GM21515 (cell line): ENCODE measurements at regions not wholly inside any gene's neighbourhood (a gene's known extent, or its start where the extent isn't known, plus 50 kb on each side); places are given as distances from the start of the nearest gene placed in this dataset.

Experiments used
- ATAC-seq: cut with Tn5 transposase; IDR thresholded peaks from one replicate; pipeline ENCODE4 v1.9.1; 2021; ENCODE audit not compliant: unreplicated experiment

- ATAC-seq, result no peak
Observed at GRCh38 chr2:126748188-126748760, 92.3 kb downstream of the GYPC start.

DNA sequence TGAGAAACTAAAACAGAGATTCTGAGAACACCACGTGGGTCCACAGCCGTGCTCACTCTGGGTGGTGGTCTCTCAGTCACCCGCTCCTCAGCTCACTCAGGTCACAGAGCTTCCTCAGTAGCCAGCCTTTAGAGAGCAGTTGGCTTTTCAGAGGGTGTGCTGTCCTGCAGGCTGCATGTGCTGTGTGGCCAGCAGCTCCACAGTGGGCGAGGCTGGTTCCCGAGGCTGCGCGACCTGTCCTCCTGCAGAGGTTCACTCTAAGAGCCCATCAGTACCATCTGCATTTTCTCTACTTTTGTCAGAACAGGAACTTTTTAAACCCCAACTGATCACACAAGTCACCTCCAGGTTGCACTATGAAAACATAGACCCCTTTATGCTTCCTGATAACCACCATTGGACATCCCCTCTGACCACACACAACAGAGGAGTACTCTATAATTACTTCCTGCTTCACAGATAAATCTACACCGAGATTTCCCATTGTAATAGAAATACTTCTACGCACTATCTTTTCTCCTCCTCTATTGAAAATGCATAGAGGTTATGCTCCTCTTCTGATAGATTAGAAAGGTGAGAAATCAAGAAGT lies 93.1 kb downstream of the GYPC start:
- ATAC-seq, result no peak

GRCh38 chr2:126749537-126749936 lies 93.6 kb downstream of the GYPC start:
- no peak for ATAC-seq

DNA sequence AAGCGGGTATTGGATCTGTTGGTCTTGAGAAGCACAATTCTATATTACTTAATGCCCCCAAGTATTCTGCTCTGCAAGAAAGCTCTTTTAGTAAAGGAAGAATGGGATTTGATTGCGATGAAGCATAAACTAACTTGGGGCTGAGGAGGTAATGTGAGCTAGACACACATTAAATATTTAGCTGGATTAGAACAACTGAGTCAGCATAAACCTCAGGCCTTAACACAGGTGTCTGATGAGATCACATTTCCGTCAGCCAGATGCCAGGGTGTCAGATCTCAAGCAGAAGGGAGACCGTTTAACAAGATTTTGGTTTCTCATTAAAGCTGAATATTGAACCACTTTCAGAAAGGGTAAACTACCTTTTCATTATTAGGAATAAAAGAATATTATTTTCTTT lies 94.5 kb downstream of the GYPC start:
- no peak for ATAC-seq

- no peak for ATAC-seq
Observed at GRCh38 chr2:126751477-126751876, 95.5 kb downstream of the GYPC start.

- no peak for ATAC-seq
Observed at GRCh38 chr2:126752876-126753275, 96.9 kb downstream of the GYPC start.

DNA sequence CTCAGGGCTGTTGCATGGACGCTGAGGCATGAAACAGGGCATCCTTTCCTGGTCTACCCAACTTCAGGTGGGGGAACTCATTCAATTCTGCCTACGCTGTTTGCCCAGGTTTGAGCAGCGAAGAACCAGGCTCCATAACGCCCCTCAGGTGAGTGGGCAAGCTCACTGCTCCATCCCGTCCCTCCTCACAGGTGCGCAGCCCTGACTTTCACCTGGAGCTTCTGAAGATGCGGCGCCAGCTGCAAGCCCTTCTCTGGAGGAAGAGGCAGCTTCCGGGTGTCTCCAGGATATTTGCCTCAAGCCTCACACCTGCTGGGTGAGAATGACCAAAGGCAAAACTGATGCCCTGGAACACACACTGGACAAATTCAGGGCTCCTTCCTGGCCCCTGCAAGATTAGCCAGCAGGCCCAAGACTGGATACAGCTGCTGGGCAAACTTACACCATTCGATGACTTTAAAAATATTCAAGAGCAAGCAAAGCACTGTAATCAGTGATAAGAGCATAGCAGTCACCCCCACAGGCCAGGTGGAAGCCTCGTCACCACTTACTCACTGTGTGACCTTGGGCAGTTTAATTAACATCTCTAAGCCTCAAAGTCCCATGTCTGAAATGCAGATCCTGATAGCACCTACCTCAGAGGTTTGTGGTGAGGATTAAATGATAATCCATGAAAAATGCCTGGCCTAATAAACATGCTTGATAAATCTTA lies 97.7 kb downstream of the GYPC start:
- ATAC-seq, result no peak

DNA sequence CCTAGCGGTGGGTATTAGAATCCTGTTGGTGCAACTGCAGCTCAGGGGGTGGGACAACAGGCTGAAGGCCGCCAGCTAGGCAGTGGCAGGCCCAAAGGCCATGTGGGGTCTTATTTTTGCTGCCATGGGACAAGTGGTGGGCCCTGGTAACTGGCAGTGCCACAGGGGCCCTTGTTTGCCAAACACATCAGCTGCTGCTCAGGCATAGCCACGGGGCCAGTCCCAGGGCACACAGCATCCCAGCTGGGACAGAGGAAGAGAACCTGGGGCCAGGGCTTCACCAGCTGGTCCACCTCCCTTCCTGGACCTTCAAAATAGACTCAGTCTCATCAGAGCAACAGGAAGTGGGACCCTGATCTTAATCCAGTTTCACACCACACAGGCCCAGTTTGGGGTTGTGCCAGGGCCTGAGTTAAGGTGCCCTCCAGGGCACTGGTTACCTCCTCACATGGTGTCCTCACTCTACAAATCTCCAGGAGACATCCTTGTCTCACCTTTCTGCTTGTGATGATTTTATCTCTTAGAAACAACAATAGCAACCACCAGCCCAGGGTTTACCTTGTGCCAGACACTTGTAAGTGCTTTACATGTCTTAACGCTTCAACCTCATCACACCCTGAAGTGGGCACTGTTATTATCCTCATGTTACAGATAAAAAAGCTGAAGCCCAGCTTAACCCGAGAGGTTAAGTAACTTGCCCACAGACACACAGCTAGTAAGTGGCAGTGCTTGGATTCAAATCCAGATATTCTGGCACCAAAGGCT lies 98.5 kb downstream of the GYPC start:
- ATAC-seq, result no peak

DNA sequence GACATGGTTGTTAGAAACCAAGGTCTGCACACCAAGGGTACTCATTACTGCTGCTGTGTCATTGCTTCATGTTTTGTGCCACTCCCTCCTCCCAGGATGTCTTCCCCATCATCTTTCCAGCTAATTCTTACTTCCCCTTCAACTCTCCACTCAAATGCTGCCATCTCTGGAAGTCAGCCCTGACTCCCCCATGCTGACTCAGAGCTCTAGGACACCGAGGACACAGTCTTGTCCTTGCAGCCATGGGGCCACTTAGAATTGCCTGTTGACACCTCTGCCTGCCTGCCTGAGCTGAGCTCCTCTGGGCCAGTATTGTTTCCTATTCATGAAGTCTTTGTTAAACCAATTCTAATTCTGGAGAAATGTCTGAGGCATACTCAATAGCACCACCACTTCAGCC lies 100.2 kb downstream of the GYPC start:
- no peak for ATAC-seq

GRCh38 chr2:126761256-126761980 lies 105.5 kb downstream of the GYPC start:
- no peak for ATAC-seq

- no peak for ATAC-seq
Observed at GRCh38 chr2:126761981-126762878, 106.3 kb downstream of the GYPC start.

- no peak for ATAC-seq
Observed at GRCh38 chr2:126764686-126765265, 108.8 kb downstream of the GYPC start.

GRCh38 chr2:126765395-126765794 lies 109.4 kb downstream of the GYPC start:
- ATAC-seq, result no peak

- no peak for ATAC-seq
Observed at GRCh38 chr2:126766295-126766968, 110.5 kb downstream of the GYPC start.

DNA sequence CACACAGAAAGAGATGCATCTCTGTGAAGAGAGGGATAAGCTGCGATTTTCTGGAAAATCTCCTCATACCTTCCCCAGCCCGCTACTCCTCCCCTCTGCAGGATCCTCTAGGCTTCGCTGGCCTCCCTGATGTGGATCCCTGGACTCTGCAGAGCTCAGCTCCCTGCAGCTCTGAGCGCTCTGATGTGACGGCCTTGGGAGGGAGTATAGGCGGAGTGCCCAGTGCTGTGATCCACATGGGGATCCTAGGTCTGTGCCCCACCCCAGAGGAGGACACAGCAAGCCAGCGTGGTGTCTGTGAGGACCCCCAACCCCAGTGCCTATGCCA lies 111.0 kb downstream of the GYPC start:
- ATAC-seq, result no peak

DNA sequence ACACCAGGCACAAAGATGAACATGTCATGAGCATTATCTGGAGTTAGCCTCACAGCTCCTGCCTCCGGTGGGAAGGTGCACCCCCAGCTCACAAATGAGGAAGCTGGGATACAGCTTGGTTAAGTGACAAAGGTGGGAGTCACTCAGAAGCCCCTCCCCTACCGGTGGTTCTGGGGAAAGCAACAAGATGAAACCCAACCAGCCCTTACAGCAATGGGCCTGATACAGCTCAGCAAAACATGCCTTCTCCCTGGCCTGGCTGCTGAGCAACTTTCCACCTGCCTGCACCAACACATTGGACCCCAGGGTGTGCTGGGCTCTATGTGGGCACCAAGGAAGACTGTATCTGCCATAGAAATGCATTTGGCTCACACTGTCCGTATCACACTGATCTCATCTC lies 113.2 kb downstream of the GYPC start:
- no peak for ATAC-seq

DNA sequence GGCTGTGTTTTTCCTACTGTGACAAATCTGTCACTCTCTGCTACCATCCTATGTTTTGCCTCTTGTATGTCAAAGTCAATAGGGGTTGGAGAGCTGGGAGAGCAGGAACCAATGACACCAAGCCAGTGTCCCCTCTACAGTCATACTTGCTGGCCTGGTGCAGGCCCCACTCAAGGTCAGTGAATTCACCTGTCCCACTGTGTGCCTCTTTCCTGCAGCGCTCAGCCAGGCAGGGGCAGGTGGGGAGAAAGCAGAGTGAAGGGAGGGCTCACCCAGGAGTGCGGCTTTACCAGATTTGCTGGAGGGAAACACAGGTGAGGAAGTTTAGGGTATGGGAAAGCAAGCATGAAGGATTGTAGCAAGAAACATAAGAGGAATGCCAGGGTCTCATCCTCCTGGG lies 114.5 kb downstream of the GYPC start:
- ATAC-seq, result no peak

DNA sequence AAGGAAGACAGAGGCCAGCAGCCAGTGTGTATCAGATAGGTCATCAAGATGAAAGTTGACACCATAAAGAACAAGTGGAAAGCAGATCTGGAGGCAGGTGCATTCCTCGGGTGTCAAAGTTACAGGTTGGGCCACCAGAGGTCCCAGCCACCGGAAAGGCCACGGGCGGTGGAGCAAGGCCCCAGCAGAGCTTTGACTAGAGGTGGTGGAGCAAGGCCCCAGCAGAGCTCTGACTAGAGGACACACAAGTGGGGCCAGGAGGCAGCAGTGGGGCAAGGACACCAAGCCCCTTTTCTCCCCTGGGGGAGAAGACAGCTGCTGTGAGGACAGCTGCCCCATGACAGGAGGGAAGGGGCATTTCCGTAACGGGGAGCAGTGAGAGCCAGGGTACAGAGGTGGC lies 115.1 kb downstream of the GYPC start:
- ATAC-seq, result no peak

DNA sequence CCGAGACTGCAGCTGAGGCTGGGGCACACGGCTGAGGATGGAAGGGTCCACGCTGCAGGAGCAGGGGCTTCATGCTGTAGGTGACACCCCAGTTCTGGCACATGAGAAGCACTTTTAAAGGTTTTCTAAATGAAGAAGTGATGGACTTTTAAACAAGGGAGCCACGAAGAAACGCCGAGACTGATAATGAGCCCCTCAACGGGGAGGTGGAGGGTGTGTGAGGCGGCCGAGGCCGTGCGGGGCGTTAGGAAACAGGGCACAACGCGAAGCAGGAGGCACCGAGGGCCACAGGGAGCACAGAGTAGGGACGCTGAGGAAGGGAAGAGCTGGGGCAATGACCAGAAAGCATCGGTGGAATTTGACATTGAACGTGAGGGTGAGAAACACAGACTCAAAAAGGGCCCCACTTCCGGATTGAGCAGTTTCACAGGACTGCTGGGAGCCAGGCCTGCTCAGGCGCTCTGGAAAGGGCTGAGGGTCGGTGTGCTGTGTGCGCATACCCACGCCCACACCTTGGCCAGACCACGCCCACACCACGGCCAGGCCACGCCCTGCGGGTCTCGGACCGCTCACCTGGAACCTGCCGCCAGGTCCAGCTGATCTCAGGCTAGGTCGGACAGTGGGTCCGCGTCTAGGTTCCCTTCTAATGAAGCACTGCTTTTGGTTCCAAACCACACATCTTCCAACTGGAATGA lies 115.7 kb downstream of the GYPC start:
- no peak for ATAC-seq
